Keratinocyte (primary cell): ENCODE measurements at regions not wholly inside any gene's neighbourhood (a gene's known extent, or its start where the extent isn't known, plus 50 kb on each side); places are given as distances from the start of the nearest gene placed in this dataset.

Source experiments
- DNase-seq: peaks from one replicate; pipeline ENCODE4 v3.0.0-alpha.2; 2011; ENCODE audit warnings: low read depth, missing footprints, low spot score
- FAIRE-seq: peaks from 2 replicates; lab custom pipeline; 2011; peaks lifted over from hg19 to GRCh38; lab: Jason Lieb, UNC
- H2AFZ ChIP-seq: 2 replicates; pipeline ENCODE4 v1.6.0; 2012; ENCODE audit warnings: low read length, control low read depth, inconsistent platforms; ENCODE audit not compliant: control insufficient read depth
- H3K27ac ChIP-seq: 2 replicates; pipeline ENCODE4 v1.5.1; 2011; ENCODE audit warnings: low read length; ENCODE audit not compliant: control insufficient read depth, insufficient read depth
- H3K27me3 ChIP-seq: 3 replicates; pipeline ENCODE4 v1.6.0; 2011; ENCODE audit warnings: low read length; ENCODE audit not compliant: control insufficient read depth, insufficient read depth; ENCODE audit errors: extremely low read depth
- H3K36me3 ChIP-seq, 2 experiments: 2 replicates in 1 of 2; 3 replicates in 1 of 2; pipeline ENCODE4 v1.5.1; 2011; ENCODE audit warnings: low read length in 2 of 2, mild to moderate bottlenecking in 1 of 2; ENCODE audit not compliant: control insufficient read depth in 2 of 2, insufficient read depth in 2 of 2; ENCODE audit errors: extremely low read depth in 1 of 2
- H3K4me1 ChIP-seq: 3 replicates; pipeline ENCODE4 v1.5.1; 2011; ENCODE audit warnings: low read length; ENCODE audit not compliant: control insufficient read depth, insufficient read depth; ENCODE audit errors: extremely low read depth
- H3K4me2 ChIP-seq: 3 replicates; pipeline ENCODE4 v1.6.0; 2011; ENCODE audit warnings: low read depth, low read length; ENCODE audit not compliant: control insufficient read depth, insufficient read depth; ENCODE audit errors: extremely low read depth
- H3K4me3 ChIP-seq, 3 experiments: fragments of 200-600 bp in 1 of 3; sonication (generic) in 1 of 3; 2 replicates in 2 of 3; 3 replicates in 1 of 3; pipeline ENCODE4 v1.5.1; 2011 to 2016; ENCODE audit warnings: low read length in 3 of 3, mild to moderate bottlenecking in 3 of 3, control low read depth in 2 of 3, inconsistent platforms in 1 of 3, low read depth in 1 of 3, mixed read lengths in 1 of 3, mixed run types in 1 of 3, moderate library complexity in 1 of 3; ENCODE audit not compliant: control insufficient read depth in 2 of 3, insufficient read depth in 2 of 3; ENCODE audit errors: extremely low read depth in 1 of 3
- H3K79me2 ChIP-seq: 2 replicates; pipeline ENCODE4 v1.6.0; 2012; ENCODE audit warnings: low read length; ENCODE audit not compliant: control insufficient read depth, insufficient read depth
- H3K9ac ChIP-seq: 3 replicates; pipeline ENCODE4 v1.6.0; 2011; ENCODE audit warnings: low read length; ENCODE audit not compliant: control insufficient read depth, insufficient read depth; ENCODE audit errors: extremely low read depth
- H3K9me1 ChIP-seq: 3 replicates; pipeline ENCODE4 v1.6.0; 2011; ENCODE audit warnings: low read length; ENCODE audit not compliant: control insufficient read depth, insufficient read depth; ENCODE audit errors: extremely low read depth
- H3K9me3 ChIP-seq: 2 replicates; pipeline ENCODE4 v1.5.1; 2012; ENCODE audit warnings: low read depth, low read length; ENCODE audit not compliant: control insufficient read depth
- H4K20me1 ChIP-seq: 3 replicates; pipeline ENCODE4 v1.6.0; 2011; ENCODE audit warnings: low read length; ENCODE audit not compliant: control insufficient read depth, insufficient read depth; ENCODE audit errors: extremely low read depth
- CTCF ChIP-seq, 3 experiments: IDR thresholded peaks in 1 of 3; conservative IDR thresholded peaks in 1 of 3; optimal IDR thresholded peaks in 1 of 3; 2 replicates in 2 of 3; 3 replicates in 1 of 3; pipeline versions ENCODE3 to v1.5.1; 2011; ENCODE audit warnings: low read length in 3 of 3, mild to moderate bottlenecking in 3 of 3, moderate library complexity in 2 of 3, control low read depth in 1 of 3, inconsistent platforms in 1 of 3; ENCODE audit not compliant: insufficient read depth in 2 of 3; ENCODE audit errors: extremely low read depth in 1 of 3
- EZH2 ChIP-seq: IDR thresholded peaks from one replicate; pipeline ENCODE4 v1.6.1; 2012; ENCODE audit warnings: inconsistent platforms, mild to moderate bottlenecking, low read length, moderate library complexity
- dilution Hi-C: fragments of 300-500 bp; cut with MboI; formaldehyde crosslinking; loops from one replicate; pipeline ENCODE4 v1.7.0; 2020; ENCODE audit warnings: low sequenced_read_pairs; ENCODE audit not compliant: extremely low pct_ligation_motif_present

GRCh38 chrX:37906357-37906756 lies 59.0 kb upstream of the DYNLT3 start:
- no peak overlapping the region for H3K27ac ChIP-seq
- no peak for FAIRE-seq
- no peaks in the 10 kb centered on the region for H3K36me3 ChIP-seq
- no peaks in the 10 kb centered on the region for H3K9me3 ChIP-seq
- H3K27me3 ChIP-seq: no peaks in the 10 kb centered on the region
- no peaks in the 10 kb centered on the region for H3K4me1 ChIP-seq
- no peaks in the 10 kb centered on the region for H3K79me2 ChIP-seq
- no peak for DNase-seq
- dilution Hi-C loops: no loop called here
- H3K4me2 ChIP-seq: peak overlapping the region; percentile 54
- no peaks in the 10 kb centered on the region for H3K9me1 ChIP-seq
- H3K9ac ChIP-seq: no peak overlapping the region
- peak overlapping the region in 1 of 3 experiments; percentile 28 for H3K4me3 ChIP-seq
- H2AFZ ChIP-seq: peak overlapping the region; percentile 40
- H4K20me1 ChIP-seq: no peaks in the 10 kb centered on the region
- TF ChIP-seq CTCF (optimal IDR thresholded peaks at IDR 0.05 in 1 of 3, IDR thresholded peaks at IDR 0.05 in 1 of 3, conservative IDR thresholded peaks at IDR 0.05 in 1 of 3; ENCODE audit: extremely low read depth in 1 of 3, insufficient read depth in 2 of 3, low read length in 3 of 3): no peak
- no peak for TF ChIP-seq EZH2

- Histone ChIP-seq H4K20me1 (no peaks in the 10 kb centered on the region), H3K4me1 (peaks cover 13% of the 10 kb centered on the region), H3K4me3 (no peak overlapping the region), H3K9me3 (no peaks in the 10 kb centered on the region), H3K9me1 (no peaks in the 10 kb centered on the region), H3K4me2 (no peak overlapping the region), H3K27me3 (no peaks in the 10 kb centered on the region), H3K27ac (no peak overlapping the region), H3K79me2 (no peaks in the 10 kb centered on the region), H3K9ac (no peak overlapping the region), H2AFZ (no peak overlapping the region), H3K36me3 (no peaks in the 10 kb centered on the region)
- no peak for DNase-seq
- TF ChIP-seq CTCF (optimal IDR thresholded peaks at IDR 0.05 in 1 of 3, IDR thresholded peaks at IDR 0.05 in 1 of 3, conservative IDR thresholded peaks at IDR 0.05 in 1 of 3; ENCODE audit: extremely low read depth in 1 of 3, insufficient read depth in 2 of 3, low read length in 3 of 3) (no peak), EZH2 (no peak)
- FAIRE-seq: no peak
- dilution Hi-C loops: no loop called here
Observed at GRCh38 chrX:37910186-37910585, 62.8 kb upstream of the DYNLT3 start.
